HG03097 (cell line): ENCODE measurements at regions not wholly inside any gene's neighbourhood (a gene's known extent, or its start where the extent isn't known, plus 50 kb on each side); places are given as distances from the start of the nearest gene placed in this dataset.
"Not testable (repeated sequence)": the region's sequence is repeated elsewhere in the genome, so short reads cannot be mapped to it uniquely, and the experiment has no call there.

Experiments used
- ATAC-seq: cut with Tn5 transposase; IDR thresholded peaks from one replicate; pipeline ENCODE4 v1.9.1; 2021; ENCODE audit not compliant: unreplicated experiment, low FRiP score

GRCh38 chr11:90556606-90557005 is 333.8 kb upstream of the CHORDC1 start:
- no peak for ATAC-seq

GRCh38 chr11:90556026-90556425 is 333.2 kb upstream of the CHORDC1 start:
- no peak for ATAC-seq

- no peak for ATAC-seq
Measured at GRCh38 chr11:90555477-90555876, 332.6 kb upstream of the CHORDC1 start.

GRCh38 chr11:90542092-90542491 is 319.2 kb upstream of the CHORDC1 start:
- ATAC-seq, result no peak

- no peak for ATAC-seq
Measured at GRCh38 chr11:90536301-90536700, 313.5 kb upstream of the CHORDC1 start.

GRCh38 chr11:90532125-90532524 is 309.3 kb upstream of the CHORDC1 start:
- ATAC-seq, result no peak

GRCh38 chr11:90531001-90531400 is 308.2 kb upstream of the CHORDC1 start:
- ATAC-seq, result no peak

- ATAC-seq, result no peak
Measured at GRCh38 chr11:90525962-90526361, 303.1 kb upstream of the CHORDC1 start.

- no peak for ATAC-seq
Measured at GRCh38 chr11:90512846-90513245, 290.0 kb upstream of the CHORDC1 start.

GRCh38 chr11:90510839-90511238 is 288.0 kb upstream of the CHORDC1 start:
- ATAC-seq, result no peak

- no peak for ATAC-seq
Measured at GRCh38 chr11:90500922-90501568, 278.2 kb upstream of the CHORDC1 start.

GRCh38 chr11:90496722-90497121 is 273.9 kb upstream of the CHORDC1 start:
- no peak for ATAC-seq

- ATAC-seq, result no peak
Measured at GRCh38 chr11:90493379-90493778, 270.5 kb upstream of the CHORDC1 start.

- ATAC-seq, result no peak
Measured at GRCh38 chr11:90491466-90491865, 268.6 kb upstream of the CHORDC1 start.

GRCh38 chr11:90476442-90477007 is 253.7 kb upstream of the CHORDC1 start:
- no peak for ATAC-seq

GRCh38 chr11:90468923-90469322 is 246.1 kb upstream of the CHORDC1 start:
- ATAC-seq, result no peak

- ATAC-seq, result no peak
Measured at GRCh38 chr11:90465553-90465952, 242.7 kb upstream of the CHORDC1 start.

- ATAC-seq, result not testable (repeated sequence)
Measured at GRCh38 chr11:90455347-90455920, 232.6 kb upstream of the CHORDC1 start.

- no peak for ATAC-seq
Measured at GRCh38 chr11:90453525-90453924, 230.7 kb upstream of the CHORDC1 start.

- no peak for ATAC-seq
Measured at GRCh38 chr11:90449606-90450005, 226.8 kb upstream of the CHORDC1 start.

- ATAC-seq, result no peak
Measured at GRCh38 chr11:90448256-90448655, 225.4 kb upstream of the CHORDC1 start.

- ATAC-seq, result no peak
Measured at GRCh38 chr11:90447618-90448017, 224.8 kb upstream of the CHORDC1 start.
